Liver (tissue), 8 donors: ENCODE measurements at regions not wholly inside any gene's neighbourhood (a gene's known extent, or its start where the extent isn't known, plus 50 kb on each side); places are given as distances from the start of the nearest gene placed in this dataset.

ENCODE experiments used
- DNase-seq: peaks from one replicate; pipeline ENCODE4 v3.0.0-alpha.2; 2017; ENCODE audit warnings: low spot score
- H3K27ac ChIP-seq, 2 donors: one replicate each; pipeline ENCODE4 v1.7.0; 2013; ENCODE audit warnings: inconsistent platforms in 2 of 2, low read length in 2 of 2, control low read depth in 1 of 2, low read depth in 1 of 2, mild to moderate bottlenecking in 1 of 2
- H3K27me3 ChIP-seq, 4 donors: one replicate each; pipeline versions ENCODE4 v1.6.1 to v1.7.0; 2013; ENCODE audit warnings: low read length in 3 of 4, inconsistent platforms in 1 of 4, mild to moderate bottlenecking in 1 of 4, moderate library complexity in 1 of 4; ENCODE audit not compliant: control insufficient read depth in 4 of 4, insufficient read depth in 4 of 4
- H3K36me3 ChIP-seq, 4 donors: one replicate each; pipeline versions ENCODE4 v1.6.1 to v1.7.0; 2013; ENCODE audit warnings: low read length in 3 of 4, mild to moderate bottlenecking in 3 of 4, low read depth in 1 of 4, moderate library complexity in 1 of 4; ENCODE audit not compliant: control insufficient read depth in 4 of 4, insufficient read depth in 3 of 4
- H3K4me1 ChIP-seq, 4 donors: one replicate each; pipeline versions ENCODE4 v1.6.1 to v1.7.0; 2013; ENCODE audit warnings: low read length in 3 of 4, mild to moderate bottlenecking in 3 of 4, moderate library complexity in 1 of 4; ENCODE audit not compliant: control insufficient read depth in 4 of 4, insufficient read depth in 4 of 4
- H3K4me3 ChIP-seq, 3 donors: one replicate each; pipeline versions ENCODE4 v1.6.1 to v1.7.0; 2013; ENCODE audit warnings: low read length in 3 of 3, control low read depth in 1 of 3, low read depth in 1 of 3, mild to moderate bottlenecking in 1 of 3
- H3K9ac ChIP-seq, 2 donors: one replicate each; pipeline ENCODE4 v1.7.0; 2013; ENCODE audit warnings: low read length in 2 of 2, mild to moderate bottlenecking in 2 of 2, moderate library complexity in 2 of 2, control low read depth in 1 of 2, low read depth in 1 of 2
- H3K9me3 ChIP-seq, 4 donors: one replicate each; pipeline versions ENCODE4 v1.6.1 to v1.7.0; 2013; ENCODE audit warnings: low read length in 3 of 4; ENCODE audit not compliant: control insufficient read depth in 4 of 4
- ATF3 ChIP-seq: IDR thresholded peaks from 2 replicates; pipeline ENCODE4 v1.6.1; 2016; ENCODE audit warnings: antibody characterized with exemption
- CTCF ChIP-seq: fragments of 150-350 bp; IDR thresholded peaks from 2 replicates; pipeline ENCODE4 v1.5.1; 2017; ENCODE audit warnings: improper control_type of control experiment, low read depth, low read length; ENCODE audit not compliant: missing input control
- EGR1 ChIP-seq, 2 donors: IDR thresholded peaks; 2 replicates each; pipeline ENCODE4 v1.6.1; 2016 to 2018; ENCODE audit warnings: antibody characterized with exemption in 2 of 2, low read depth in 2 of 2
- FOXA1 ChIP-seq: IDR thresholded peaks from 2 replicates; pipeline ENCODE4 v1.6.1; 2016; ENCODE audit warnings: antibody characterized with exemption
- FOXA2 ChIP-seq: IDR thresholded peaks from 2 replicates; pipeline ENCODE4 v1.6.1; 2016; ENCODE audit warnings: antibody characterized with exemption
- GABPA ChIP-seq, 2 donors: IDR thresholded peaks in 1 of 2; conservative IDR thresholded peaks in 1 of 2; 2 replicates each; pipeline ENCODE4 v1.6.1; 2016; ENCODE audit warnings: antibody characterized with exemption in 2 of 2, mild to moderate bottlenecking in 1 of 2, moderate library complexity in 1 of 2
- HNF4A ChIP-seq, 2 donors: conservative IDR thresholded peaks; 2 replicates each; pipeline ENCODE4 v1.6.1; 2016; ENCODE audit warnings: antibody characterized with exemption in 2 of 2, mild to moderate bottlenecking in 2 of 2
- HNF4G ChIP-seq: IDR thresholded peaks from 2 replicates; pipeline ENCODE4 v1.6.1; 2016; ENCODE audit warnings: antibody characterized with exemption
- MAX ChIP-seq: IDR thresholded peaks from 2 replicates; pipeline ENCODE4 v1.6.1; 2016; ENCODE audit warnings: antibody characterized with exemption
- NR2F2 ChIP-seq: IDR thresholded peaks from 2 replicates; pipeline ENCODE4 v1.6.1; 2016; ENCODE audit warnings: antibody characterized with exemption
- RAD21 ChIP-seq, 2 donors: IDR thresholded peaks; 2 replicates each; pipeline ENCODE4 v1.6.1; 2016; ENCODE audit warnings: antibody characterized with exemption in 2 of 2, mild to moderate bottlenecking in 2 of 2
- REST ChIP-seq: IDR thresholded peaks from 2 replicates; pipeline ENCODE4 v1.6.1; 2016; ENCODE audit warnings: antibody characterized with exemption, mild to moderate bottlenecking
- RXRA ChIP-seq, 2 donors: IDR thresholded peaks; 2 replicates each; pipeline ENCODE4 v1.6.1; 2017 to 2018; ENCODE audit warnings: antibody characterized with exemption in 2 of 2, mild to moderate bottlenecking in 1 of 2
- SP1 ChIP-seq: IDR thresholded peaks from 2 replicates; pipeline ENCODE4 v1.6.1; 2018; ENCODE audit warnings: antibody characterized with exemption, mild to moderate bottlenecking
- TAF1 ChIP-seq: conservative IDR thresholded peaks from 2 replicates; pipeline ENCODE4 v1.6.1; 2016; ENCODE audit warnings: antibody characterized with exemption, mild to moderate bottlenecking
- YY1 ChIP-seq: IDR thresholded peaks from 2 replicates; pipeline ENCODE4 v1.6.1; 2016; ENCODE audit warnings: antibody characterized with exemption, mild to moderate bottlenecking
- ZBTB33 ChIP-seq: IDR thresholded peaks from 2 replicates; pipeline ENCODE4 v1.6.1; 2016; ENCODE audit warnings: antibody characterized with exemption
- WGBS: extraction: QIAGEN DNeasy Blood & Tissue Kit; methylation state at CpG from one replicate; pipeline ENCODE4 v1.1.7; 2013; 5-methylcytosine and 5-hydroxymethylcytosine counted together
- donor health status: healthy.
- donor health status: healthy.
- donor health status: healthy.
- donor health status: healthy.
- donor health status: healthy.

- Histone ChIP-seq H3K9ac (no peak overlapping the region), H3K36me3 (no peaks in the 10 kb centered on the region), H3K27me3 (no peaks in the 10 kb centered on the region), H3K4me1 (no peaks in the 10 kb centered on the region), H3K9me3 (no peaks in the 10 kb centered on the region), H3K27ac (no peak overlapping the region), H3K4me3 (no peak overlapping the region)
- no peak for DNase-seq
- TF ChIP-seq HNF4G (no peak), ATF3 (no peak), CTCF (no peak), GABPA (IDR thresholded peaks at IDR 0.05 in 1 of 2, conservative IDR thresholded peaks at IDR 0.05 in 1 of 2) (no peak), FOXA1 (no peak), YY1 (no peak), MAX (no peak), HNF4A (conservative IDR thresholded peaks at IDR 0.05) (no peak), ZBTB33 (no peak), EGR1 (IDR thresholded peaks at IDR 0.05; ENCODE audit: low read depth in 2 of 2) (no peak)
- WGBS = 91% methylated on average over 2 of the region's 2 CpGs
Observed at GRCh38 chr2:236796236-236796635, 226.6 kb downstream of the ACKR3 start.

GRCh38 chr2:236797411-236797810, 227.8 kb downstream of the ACKR3 start:
- DNase-seq = no peak
- Histone ChIP-seq H3K9ac (no peak overlapping the region), H3K4me3 (no peak overlapping the region), H3K36me3 (no peaks in the 10 kb centered on the region), H3K4me1 (no peaks in the 10 kb centered on the region), H3K9me3 (no peaks in the 10 kb centered on the region), H3K27me3 (no peaks in the 10 kb centered on the region), H3K27ac (no peak overlapping the region)
- 79% methylated on average over 7 of the region's 7 CpGs for WGBS
- TF ChIP-seq REST = no peak
- TF ChIP-seq HNF4G = no peak
- TF ChIP-seq NR2F2 = no peak
- no peak for TF ChIP-seq ZBTB33
- TF ChIP-seq EGR1 (IDR thresholded peaks at IDR 0.05; ENCODE audit: low read depth in 2 of 2) = no peak
- TF ChIP-seq FOXA2 = no peak
- TF ChIP-seq MAX = no peak
- TF ChIP-seq FOXA1 = no peak
- no peak for TF ChIP-seq CTCF
- TF ChIP-seq ATF3 = no peak
- TF ChIP-seq SP1 = no peak
- no peak for TF ChIP-seq TAF1
- TF ChIP-seq GABPA (IDR thresholded peaks at IDR 0.05 in 1 of 2, conservative IDR thresholded peaks at IDR 0.05 in 1 of 2) = no peak
- TF ChIP-seq YY1 = no peak
- TF ChIP-seq RAD21 (IDR thresholded peaks at IDR 0.05) = no peak
- TF ChIP-seq RXRA (IDR thresholded peaks at IDR 0.05) = no peak
